OCI-LY7 (cell line): ENCODE measurements at regions not wholly inside any gene's neighbourhood (a gene's known extent, or its start where the extent isn't known, plus 50 kb on each side); places are given as distances from the start of the nearest gene placed in this dataset.

Experiments used
- BruUV-seq: library from RNA; stranded (reverse); fragments of 400-500 nt; replicated peaks from 2 replicates; lab custom pipeline; 2021; lab: Mats Ljungman, UMichigan
- CTCF ChIA-PET: fragments of 300-600 bp; sonication (Branson Sonifier 250); formaldehyde crosslinking; loops from one replicate; lab custom pipeline; 2022; ENCODE audit warnings: antibody characterized with exemption; ENCODE audit not compliant: unreplicated experiment; lab: Charles Lee
- POLR2A ChIA-PET: fragments of 300-600 bp; sonication (Branson Sonifier 250); formaldehyde crosslinking; loops from one replicate; lab custom pipeline; 2022; ENCODE audit warnings: antibody characterized with exemption; lab: Charles Lee
- DNase-seq: peaks from one replicate; pipeline ENCODE4 v3.0.0-alpha.2; 2015; ENCODE audit warnings: low spot score
- H2AFZ ChIP-seq: fragments of 200-600 bp; sonication (generic), shearing (Covaris generic); 2 replicates; pipeline ENCODE4 v1.6.1; 2014; ENCODE audit warnings: mild to moderate bottlenecking, antibody characterized with exemption, low read length, moderate library complexity
- H3K27ac ChIP-seq: fragments of 200-600 bp; sonication (generic); 2 replicates; pipeline ENCODE4 v1.5.1; 2014; ENCODE audit warnings: mixed run types, low read depth, mild to moderate bottlenecking, moderate library complexity, low read length, inconsistent platforms; ENCODE audit not compliant: poor library complexity, severe bottlenecking
- H3K36me3 ChIP-seq: fragments of 200-600 bp; sonication (generic); 2 replicates; pipeline ENCODE4 v1.6.1; 2014; ENCODE audit warnings: mild to moderate bottlenecking, antibody characterized with exemption, low read length, moderate library complexity, mixed read lengths; ENCODE audit not compliant: insufficient read depth
- H3K4me1 ChIP-seq: fragments of 200-600 bp; sonication (generic); 2 replicates; pipeline ENCODE4 v1.5.1; 2014; ENCODE audit warnings: mild to moderate bottlenecking, low read length; ENCODE audit not compliant: insufficient read depth, poor library complexity, severe bottlenecking
- H3K4me2 ChIP-seq: fragments of 200-600 bp; sonication (generic); 2 replicates; pipeline ENCODE4 v1.6.1; 2014; ENCODE audit warnings: mild to moderate bottlenecking, low read length
- H3K4me3 ChIP-seq: fragments of 200-600 bp; sonication (generic); 2 replicates; pipeline ENCODE4 v1.5.1; 2014; ENCODE audit warnings: mild to moderate bottlenecking, low read depth, low read length; ENCODE audit not compliant: poor library complexity, severe bottlenecking
- H3K79me2 ChIP-seq: fragments of 200-600 bp; sonication (generic); 2 replicates; pipeline ENCODE4 v1.6.1; 2016; ENCODE audit warnings: low read depth, mild to moderate bottlenecking, low read length, moderate library complexity, mixed read lengths; ENCODE audit not compliant: insufficient read depth
- H3K9me2 ChIP-seq: fragments of 200-600 bp; sonication (generic); 2 replicates; pipeline ENCODE4 v1.6.1; 2016; ENCODE audit warnings: mild to moderate bottlenecking, low read length, mixed read lengths; ENCODE audit not compliant: insufficient read depth
- H3K9me3 ChIP-seq: fragments of 200-600 bp; sonication (generic); 2 replicates; pipeline ENCODE4 v1.6.1; 2014; ENCODE audit warnings: mild to moderate bottlenecking, mixed run types, low read length, mixed read lengths
- H4K20me1 ChIP-seq: fragments of 200-600 bp; sonication (generic); 2 replicates; pipeline ENCODE4 v1.6.1; 2014; ENCODE audit warnings: mild to moderate bottlenecking, antibody characterized with exemption, low read length, moderate library complexity, mixed read lengths; ENCODE audit not compliant: insufficient read depth
- CTCF ChIP-seq: fragments of 200-600 bp; sonication (generic); conservative IDR thresholded peaks from 2 replicates; pipeline ENCODE4 v1.5.1; 2014; ENCODE audit warnings: mild to moderate bottlenecking, antibody characterized with exemption, low read length, moderate library complexity, mixed read lengths
- EZH2phosphoT487 ChIP-seq: fragments of 200-600 bp; sonication (generic); IDR thresholded peaks from 2 replicates; pipeline ENCODE4 v1.6.1; 2018; ENCODE audit warnings: low read depth, borderline replicate concordance, mild to moderate bottlenecking, mixed run types, antibody characterized with exemption, low read length, moderate library complexity, mixed read lengths
- intact Hi-C: fragments of 100-400 bp; cut with micrococcal nuclease; formaldehyde crosslinking; loops from one replicate; pipeline ENCODE4 v1.10.0; 2022; ENCODE audit not compliant: unreplicated experiment

- Histone ChIP-seq H3K36me3 (no peaks in the 10 kb centered on the region), H3K4me1 (no peaks in the 10 kb centered on the region), H3K9me3 (no peaks in the 10 kb centered on the region), H3K4me2 (no peak overlapping the region), H3K27ac (no peak overlapping the region), H3K9me2 (no peaks in the 10 kb centered on the region), H2AFZ (no peak overlapping the region), H3K79me2 (no peaks in the 10 kb centered on the region), H3K4me3 (no peak overlapping the region), H4K20me1 (no peaks in the 10 kb centered on the region)
- CTCF ChIA-PET, result no interaction called here
- intact Hi-C loops, result no loop called here
- POLR2A ChIA-PET, result interaction anchor here (0.6 kb wide), 1 partner anchor 690 kb away, joined by 3 read pairs; no protein-coding TSS in a partner anchor
- BruUV-seq, result no TSS peak
- no peak for DNase-seq
- TF ChIP-seq CTCF (no peak), EZH2phosphoT487 (no peak)
These were observed 176.8 kb upstream of the GLRA2 start for GRCh38 chrX:14352511-14352910.

- Histone ChIP-seq H3K4me2 (no peak overlapping the region), H4K20me1 (no peaks in the 10 kb centered on the region), H3K79me2 (no peaks in the 10 kb centered on the region), H3K4me3 (no peak overlapping the region), H3K9me3 (no peaks in the 10 kb centered on the region), H3K4me1 (no peaks in the 10 kb centered on the region), H3K36me3 (no peaks in the 10 kb centered on the region), H2AFZ (no peak overlapping the region), H3K27ac (no peak overlapping the region), H3K9me2 (no peaks in the 10 kb centered on the region)
- ChIA-PET POLR2A (no interaction called here), CTCF (no interaction called here)
- TF ChIP-seq CTCF (no peak), EZH2phosphoT487 (no peak)
- intact Hi-C loops, result no loop called here
- no peak for DNase-seq
- BruUV-seq, result no TSS peak
These were observed 177.6 kb upstream of the GLRA2 start for GRCh38 chrX:14351611-14352303.

GRCh38 chrX:14347523-14347922 is 181.8 kb upstream of the GLRA2 start:
- Histone ChIP-seq H3K27ac (no peak overlapping the region), H3K36me3 (no peaks in the 10 kb centered on the region), H3K4me1 (no peaks in the 10 kb centered on the region), H3K4me2 (no peak overlapping the region), H3K9me2 (no peaks in the 10 kb centered on the region), H4K20me1 (no peaks in the 10 kb centered on the region), H3K79me2 (no peaks in the 10 kb centered on the region), H3K4me3 (no peak overlapping the region), H3K9me3 (no peaks in the 10 kb centered on the region), H2AFZ (no peak overlapping the region)
- intact Hi-C loops, result no loop called here
- ChIA-PET CTCF (no interaction called here), POLR2A (no interaction called here)
- BruUV-seq, result no TSS peak
- TF ChIP-seq CTCF, result no peak
- TF ChIP-seq EZH2phosphoT487, result no peak
- no peak for DNase-seq
